GM23338 (cell line): ENCODE measurements at regions not wholly inside any gene's neighbourhood (a gene's known extent, or its start where the extent isn't known, plus 50 kb on each side); places are given as distances from the start of the nearest gene placed in this dataset.

ENCODE experiments used
- ATAC-seq: fragments of 200-7000 bp; cut with Tn5 transposase; 3 replicates; pipeline ENCODE4 v1.9.1; 2020
- DNase-seq: peaks from one replicate; pipeline ENCODE4 v3.0.0-alpha.2; 2015; ENCODE audit warnings: low spot score
- H2AFZ ChIP-seq: fragments of 200-600 bp; sonication (generic); 2 replicates; pipeline ENCODE4 v1.8.0; 2016; ENCODE audit warnings: antibody characterized with exemption, mild to moderate bottlenecking, moderate library complexity
- H3F3A ChIP-seq: fragments of 200-600 bp; sonication (generic); replicated peaks from 2 replicates; pipeline ENCODE4 v1.8.0; 2017; ENCODE audit warnings: antibody characterized with exemption, mixed run types, low read depth
- H3K27ac ChIP-seq: fragments of 200-600 bp; sonication (generic); 2 replicates; pipeline ENCODE4 v1.6.1; 2016; ENCODE audit warnings: low read depth
- H3K27me3 ChIP-seq: fragments of 200-600 bp; sonication (generic); 2 replicates; pipeline ENCODE4 v1.8.0; 2016; ENCODE audit warnings: mild to moderate bottlenecking, mixed run types, moderate library complexity; ENCODE audit not compliant: insufficient read depth
- H3K36me3 ChIP-seq: fragments of 200-600 bp; sonication (generic); 2 replicates; pipeline ENCODE4 v1.8.0; 2016; ENCODE audit warnings: mild to moderate bottlenecking; ENCODE audit not compliant: insufficient read depth
- H3K4me1 ChIP-seq: fragments of 200-600 bp; sonication (generic); 2 replicates; pipeline ENCODE4 v1.8.0; 2016; ENCODE audit warnings: mild to moderate bottlenecking, moderate library complexity; ENCODE audit not compliant: insufficient read depth
- H3K4me2 ChIP-seq: fragments of 200-600 bp; sonication (generic); 2 replicates; pipeline ENCODE4 v1.7.1; 2017; ENCODE audit warnings: mixed run types
- H3K4me3 ChIP-seq: fragments of 200-600 bp; sonication (generic); 2 replicates; pipeline ENCODE4 v1.6.1; 2016; ENCODE audit warnings: mixed run types
- H3K79me2 ChIP-seq: fragments of 200-600 bp; sonication (generic); replicated peaks from 2 replicates; pipeline ENCODE4 v1.8.0; 2017; ENCODE audit warnings: mild to moderate bottlenecking; ENCODE audit not compliant: insufficient read depth
- H3K9me2 ChIP-seq: fragments of 200-600 bp; sonication (generic); 2 replicates; pipeline ENCODE4 v1.8.0; 2017; ENCODE audit not compliant: insufficient read depth
- H4K20me1 ChIP-seq: fragments of 200-600 bp; sonication (generic); replicated peaks from 2 replicates; pipeline ENCODE4 v1.8.0; 2017; ENCODE audit warnings: mild to moderate bottlenecking; ENCODE audit not compliant: insufficient read depth
- H3K27ac Mint-ChIP-seq: 2 replicates; pipeline ENCODE4 v1.8.0; 2020; ENCODE audit warnings: inconsistent platforms, mild to moderate bottlenecking, moderate library complexity, mixed read lengths
- H3K27me3 Mint-ChIP-seq: 3 replicates; pipeline ENCODE4 v1.8.0; 2022; ENCODE audit warnings: low read depth, mild to moderate bottlenecking, moderate library complexity, mixed read lengths, inconsistent platforms; ENCODE audit not compliant: insufficient read depth, poor library complexity
- H3K36me3 Mint-ChIP-seq: 3 replicates; pipeline ENCODE4 v1.8.0; 2021; ENCODE audit warnings: low read depth, mild to moderate bottlenecking, inconsistent platforms, moderate library complexity, mixed read lengths
- H3K4me1 Mint-ChIP-seq: 3 replicates; pipeline ENCODE4 v1.8.0; 2020; ENCODE audit warnings: mild to moderate bottlenecking, inconsistent platforms, mixed read lengths
- H3K4me3 Mint-ChIP-seq: 3 replicates; pipeline ENCODE4 v1.8.0; 2021; ENCODE audit warnings: moderate library complexity, mild to moderate bottlenecking, inconsistent platforms, mixed read lengths
- H3K9me3 Mint-ChIP-seq: 3 replicates; pipeline ENCODE4 v1.8.0; 2020; ENCODE audit warnings: moderate library complexity, mild to moderate bottlenecking, inconsistent platforms, mixed read lengths
- CREB1 ChIP-seq: fragments of 250-450 bp; sonication (Bioruptor Pico); IDR thresholded peaks from 2 replicates; pipeline ENCODE4 v1.5.0; 2020; ENCODE audit warnings: low read depth, mild to moderate bottlenecking, moderate library complexity
- CTCF ChIP-seq, 2 experiments: fragments of 200-600 bp in 1 of 2; sonication (generic) in 1 of 2; conservative IDR thresholded peaks; 2 replicates each; pipeline versions ENCODE4 v1.5.1 to v1.6.1; 2016 to 2017; ENCODE audit warnings: antibody characterized with exemption in 2 of 2, low read depth in 2 of 2, mild to moderate bottlenecking in 2 of 2, moderate library complexity in 1 of 2
- ETS1 ChIP-seq: IDR thresholded peaks from 2 replicates; pipeline ENCODE4 v1.6.1; 2016; ENCODE audit warnings: antibody characterized with exemption
- EZH2 ChIP-seq: fragments of 200-600 bp; sonication (generic); IDR thresholded peaks from one replicate; pipeline ENCODE4 v1.8.0; 2017; ENCODE audit warnings: antibody characterized with exemption, mild to moderate bottlenecking, low read depth; ENCODE audit not compliant: unreplicated experiment
- EZH2phosphoT487 ChIP-seq: fragments of 200-600 bp; sonication (generic); IDR thresholded peaks from one replicate; pipeline ENCODE4 v1.8.1; 2018; ENCODE audit warnings: antibody characterized with exemption; ENCODE audit not compliant: unreplicated experiment
- JUNB ChIP-seq: IDR thresholded peaks from one replicate; pipeline ENCODE4 v1.6.1; 2016; ENCODE audit warnings: antibody characterized with exemption; ENCODE audit not compliant: unreplicated experiment
- NANOG ChIP-seq: IDR thresholded peaks from 2 replicates; pipeline ENCODE4 v1.6.1; 2016; ENCODE audit warnings: antibody characterized with exemption, borderline replicate concordance
- POLR2AphosphoS5 ChIP-seq: IDR thresholded peaks from 2 replicates; pipeline ENCODE4 v1.6.1; 2016; ENCODE audit warnings: antibody characterized with exemption, low read depth
- REST ChIP-seq: IDR thresholded peaks from one replicate; pipeline ENCODE4 v1.6.1; 2018; ENCODE audit warnings: antibody characterized with exemption; ENCODE audit not compliant: unreplicated experiment
- STAT1 ChIP-seq: IDR thresholded peaks from one replicate; pipeline ENCODE4 v1.6.1; 2016; ENCODE audit warnings: antibody characterized with exemption; ENCODE audit not compliant: unreplicated experiment
- ZNF114 ChIP-seq: fragments of 250-450 bp; sonication (Bioruptor Pico); IDR thresholded peaks from 2 replicates; pipeline ENCODE4 v1.5.0; 2020; ENCODE audit warnings: mild to moderate bottlenecking, moderate library complexity
- ZNF331 ChIP-seq: fragments of 250-450 bp; sonication (Bioruptor Pico); IDR thresholded peaks from 2 replicates; pipeline ENCODE4 v1.5.0; 2020; ENCODE audit warnings: low read depth, mild to moderate bottlenecking, moderate library complexity
- ZNF462 ChIP-seq: fragments of 250-450 bp; sonication (Bioruptor Pico); IDR thresholded peaks from 2 replicates; pipeline ENCODE4 v1.5.0; 2020; ENCODE audit warnings: mild to moderate bottlenecking, moderate library complexity

- Histone ChIP-seq H3K4me2 (no peak overlapping the region), H4K20me1 (no peaks in the 10 kb centered on the region)
Measured at GRCh38 chr3:99171800-99172199, 270.3 kb upstream of the DCBLD2 start.

More at GRCh38 chr3:99171800-99172199, 270.3 kb upstream of the DCBLD2 start:
- Mint-ChIP-seq H3K27me3 (no peaks in the 10 kb centered on the region), H3K4me1 (no peaks in the 10 kb centered on the region), H3K27ac (no peak overlapping the region), H3K9me3 (no peaks in the 10 kb centered on the region; the same call in 2 of the 3 replicates), H3K36me3 (no peaks in the 10 kb centered on the region), H3K4me3 (no peak overlapping the region)
- H3K27me3 ChIP-seq: no peaks in the 10 kb centered on the region
- DNase-seq: no peak
- no peak overlapping the region for H3K27ac ChIP-seq
- no peaks in the 10 kb centered on the region for H3F3A ChIP-seq
- no peaks in the 10 kb centered on the region for H3K36me3 ChIP-seq
- H3K9me2 ChIP-seq: no peaks in the 10 kb centered on the region
- H2AFZ ChIP-seq: no peak overlapping the region
- ATAC-seq: no peak
- no peak overlapping the region for H3K4me3 ChIP-seq
- no peaks in the 10 kb centered on the region for H3K79me2 ChIP-seq
- no peaks in the 10 kb centered on the region for H3K4me1 ChIP-seq
- TF ChIP-seq CTCF (conservative IDR thresholded peaks at IDR 0.05; ENCODE audit: low read depth in 2 of 2): no peak
- TF ChIP-seq EZH2: no peak
- TF ChIP-seq REST: no peak
- TF ChIP-seq ZNF114 (CRISPR knock-in tag): no peak
- no peak for TF ChIP-seq CREB1
- TF ChIP-seq STAT1: no peak
- TF ChIP-seq ZNF331 (CRISPR knock-in tag): no peak
- no peak for TF ChIP-seq POLR2AphosphoS5
- TF ChIP-seq JUNB: no peak
- TF ChIP-seq EZH2phosphoT487: no peak
- no peak for TF ChIP-seq ZNF462
- TF ChIP-seq ETS1: no peak
- TF ChIP-seq NANOG: no peak
